ENCODE measurements at regions not wholly inside any gene's neighbourhood (a gene's known extent, or its start where the extent isn't known, plus 50 kb on each side); places are given as distances from the start of the nearest gene placed in this dataset.

GRCh38 chr9:78584589-78584988, 287.7 kb downstream of the PSAT1 start:
- Histone ChIP-seq H3K27me3 (ENCODE audit: low read length) (no peaks in the 10 kb centered on the region), H4K20me1 (ENCODE audit: low read depth, low read length) (no peaks in the 10 kb centered on the region), H3F3A (ENCODE audit: insufficient read depth) (no peaks in the 10 kb centered on the region), H3K9me3 (ENCODE audit: insufficient read depth, low read length) (no peaks in the 10 kb centered on the region), H3K36me3 (ENCODE audit: low read length) (no peaks in the 10 kb centered on the region), H3K9me2 (replicated peaks; ENCODE audit: insufficient read depth, low read length) (no peaks in the 10 kb centered on the region), H3K4me3 (ENCODE audit: insufficient read depth, low read length, poor library complexity, severe bottlenecking) (no peak overlapping the region), H2AFZ (ENCODE audit: low read depth, low read length, severe bottlenecking) (no peak overlapping the region), H3K79me2 (ENCODE audit: insufficient read depth, low read length) (no peaks in the 10 kb centered on the region), H3K27ac (ENCODE audit: low read depth, low read length) (no peak overlapping the region), H3K9ac (ENCODE audit: low read length) (no peak overlapping the region), H3K4me2 (ENCODE audit: low read depth, low read length, poor library complexity, severe bottlenecking) (no peak overlapping the region)
- no peak for TF ChIP-seq CTCF (IDR thresholded peaks at IDR 0.05; ENCODE audit: insufficient read depth, low read length, poor library complexity, severe bottlenecking)
- no peak for TF ChIP-seq EZH2phosphoT487 (conservative IDR thresholded peaks at IDR 0.05; ENCODE audit: low read length)

GRCh38 chr9:78585909-78586308, 289.0 kb downstream of the PSAT1 start:
- Histone ChIP-seq H3K9ac (ENCODE audit: low read length) (no peak overlapping the region), H3K79me2 (ENCODE audit: insufficient read depth, low read length) (no peaks in the 10 kb centered on the region), H3K27me3 (ENCODE audit: low read length) (no peaks in the 10 kb centered on the region), H4K20me1 (ENCODE audit: low read depth, low read length) (no peaks in the 10 kb centered on the region), H3K4me2 (ENCODE audit: low read depth, low read length, poor library complexity, severe bottlenecking) (no peak overlapping the region), H3K27ac (ENCODE audit: low read depth, low read length) (no peak overlapping the region), H3K9me3 (ENCODE audit: insufficient read depth, low read length) (no peaks in the 10 kb centered on the region), H3K9me2 (replicated peaks; ENCODE audit: insufficient read depth, low read length) (no peaks in the 10 kb centered on the region), H3K4me3 (ENCODE audit: insufficient read depth, low read length, poor library complexity, severe bottlenecking) (no peak overlapping the region), H3F3A (ENCODE audit: insufficient read depth) (no peaks in the 10 kb centered on the region), H3K36me3 (ENCODE audit: low read length) (no peaks in the 10 kb centered on the region), H2AFZ (ENCODE audit: low read depth, low read length, severe bottlenecking) (no peak overlapping the region)
- no peak for TF ChIP-seq EZH2phosphoT487 (conservative IDR thresholded peaks at IDR 0.05; ENCODE audit: low read length)
- no peak for TF ChIP-seq CTCF (IDR thresholded peaks at IDR 0.05; ENCODE audit: insufficient read depth, low read length, poor library complexity, severe bottlenecking)

- H3K9me3 ChIP-seq (ENCODE audit: insufficient read depth, low read length), result no peaks in the 10 kb centered on the region
- no peak overlapping the region for H3K4me3 ChIP-seq (ENCODE audit: insufficient read depth, low read length, poor library complexity, severe bottlenecking)
- H3K4me2 ChIP-seq (ENCODE audit: low read depth, low read length, poor library complexity, severe bottlenecking), result no peak overlapping the region
- TF ChIP-seq EZH2phosphoT487 (conservative IDR thresholded peaks at IDR 0.05; ENCODE audit: low read length) (no peak), CTCF (IDR thresholded peaks at IDR 0.05; ENCODE audit: insufficient read depth, low read length, poor library complexity, severe bottlenecking) (no peak)
- no peaks in the 10 kb centered on the region for H3K9me2 ChIP-seq (replicated peaks; ENCODE audit: insufficient read depth, low read length)
- no peaks in the 10 kb centered on the region for H3K79me2 ChIP-seq (ENCODE audit: insufficient read depth, low read length)
- H4K20me1 ChIP-seq (ENCODE audit: low read depth, low read length), result no peaks in the 10 kb centered on the region
- no peak overlapping the region for H3K9ac ChIP-seq (ENCODE audit: low read length)
- H2AFZ ChIP-seq (ENCODE audit: low read depth, low read length, severe bottlenecking), result no peak overlapping the region
- no peaks in the 10 kb centered on the region for H3K27me3 ChIP-seq (ENCODE audit: low read length)
- H3F3A ChIP-seq (ENCODE audit: insufficient read depth), result no peaks in the 10 kb centered on the region
- no peak overlapping the region for H3K27ac ChIP-seq (ENCODE audit: low read depth, low read length)
- H3K36me3 ChIP-seq (ENCODE audit: low read length), result no peaks in the 10 kb centered on the region
These were observed 293.1 kb downstream of the PSAT1 start for GRCh38 chr9:78590068-78590467.
